Brain microvascular endothelial cell (primary cell): ENCODE measurements at regions not wholly inside any gene's neighbourhood (a gene's known extent, or its start where the extent isn't known, plus 50 kb on each side); places are given as distances from the start of the nearest gene placed in this dataset.

Experiments
- DNase-seq: peaks from one replicate; pipeline ENCODE4 v3.0.0-alpha.2; 2020
- H3K27ac ChIP-seq: fragments of 250-450 bp; sonication (Bioruptor Pico); 2 replicates; pipeline ENCODE4 v1.5.1; 2020; ENCODE audit warnings: mild to moderate bottlenecking, moderate library complexity
- H3K27me3 ChIP-seq: fragments of 250-450 bp; sonication (Bioruptor Pico); replicated peaks from 2 replicates; pipeline ENCODE4 v1.5.1; 2020; ENCODE audit warnings: mild to moderate bottlenecking
- H3K36me3 ChIP-seq: fragments of 250-450 bp; sonication (Bioruptor Pico); replicated peaks from 2 replicates; pipeline ENCODE4 v1.5.1; 2020; ENCODE audit warnings: mild to moderate bottlenecking
- H3K4me3 ChIP-seq: 2 replicates; pipeline ENCODE4 v1.5.1; 2011; ENCODE audit warnings: low read depth, mild to moderate bottlenecking, control low read depth, low read length, moderate library complexity
- in situ Hi-C: cut with HindIII; loops from 2 replicates; pipeline ENCODE4 v1.10.0; 2017; ENCODE audit warnings: low sequenced_read_pairs, low pct_ligation_motif_present
- TF ChIP-seq, protein P1 (sequence below): IDR thresholded peaks from 2 replicates; pipeline ENCODE4 v1.5.1; 2011; ENCODE audit warnings: low read depth, mild to moderate bottlenecking, moderate library complexity, low read length, control low read depth, inconsistent platforms; ENCODE audit errors: missing control alignments

DNA sequence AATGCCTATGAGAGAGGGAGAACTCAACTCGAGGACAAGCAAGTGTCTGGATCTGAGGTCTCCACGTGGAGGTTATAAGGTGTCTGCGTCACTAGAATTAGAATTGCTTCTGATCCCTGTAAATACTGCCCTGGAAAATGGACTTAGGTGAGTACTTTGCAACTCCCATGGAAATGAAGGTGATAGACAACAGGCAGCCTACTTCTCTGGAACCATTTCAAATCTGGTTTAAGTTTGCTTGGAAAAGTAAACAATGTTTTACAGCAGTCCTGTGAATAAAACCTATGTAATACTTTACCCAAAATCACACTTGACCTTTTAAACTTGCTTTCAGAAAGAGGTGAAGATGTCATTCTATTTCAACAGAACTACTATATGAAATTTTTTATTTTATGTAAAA, 70.1 kb upstream of the TENT5A start:
- Histone ChIP-seq H3K27me3 (no peaks in the 10 kb centered on the region), H3K27ac (no peak overlapping the region), H3K36me3 (no peaks in the 10 kb centered on the region), H3K4me3 (no peak overlapping the region)
- in situ Hi-C loops = no loop called here
- DNase-seq = no peak
- TF ChIP-seq, protein P1, sequence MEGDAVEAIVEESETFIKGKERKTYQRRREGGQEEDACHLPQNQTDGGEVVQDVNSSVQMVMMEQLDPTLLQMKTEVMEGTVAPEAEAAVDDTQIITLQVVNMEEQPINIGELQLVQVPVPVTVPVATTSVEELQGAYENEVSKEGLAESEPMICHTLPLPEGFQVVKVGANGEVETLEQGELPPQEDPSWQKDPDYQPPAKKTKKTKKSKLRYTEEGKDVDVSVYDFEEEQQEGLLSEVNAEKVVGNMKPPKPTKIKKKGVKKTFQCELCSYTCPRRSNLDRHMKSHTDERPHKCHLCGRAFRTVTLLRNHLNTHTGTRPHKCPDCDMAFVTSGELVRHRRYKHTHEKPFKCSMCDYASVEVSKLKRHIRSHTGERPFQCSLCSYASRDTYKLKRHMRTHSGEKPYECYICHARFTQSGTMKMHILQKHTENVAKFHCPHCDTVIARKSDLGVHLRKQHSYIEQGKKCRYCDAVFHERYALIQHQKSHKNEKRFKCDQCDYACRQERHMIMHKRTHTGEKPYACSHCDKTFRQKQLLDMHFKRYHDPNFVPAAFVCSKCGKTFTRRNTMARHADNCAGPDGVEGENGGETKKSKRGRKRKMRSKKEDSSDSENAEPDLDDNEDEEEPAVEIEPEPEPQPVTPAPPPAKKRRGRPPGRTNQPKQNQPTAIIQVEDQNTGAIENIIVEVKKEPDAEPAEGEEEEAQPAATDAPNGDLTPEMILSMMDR = no peak

DNA sequence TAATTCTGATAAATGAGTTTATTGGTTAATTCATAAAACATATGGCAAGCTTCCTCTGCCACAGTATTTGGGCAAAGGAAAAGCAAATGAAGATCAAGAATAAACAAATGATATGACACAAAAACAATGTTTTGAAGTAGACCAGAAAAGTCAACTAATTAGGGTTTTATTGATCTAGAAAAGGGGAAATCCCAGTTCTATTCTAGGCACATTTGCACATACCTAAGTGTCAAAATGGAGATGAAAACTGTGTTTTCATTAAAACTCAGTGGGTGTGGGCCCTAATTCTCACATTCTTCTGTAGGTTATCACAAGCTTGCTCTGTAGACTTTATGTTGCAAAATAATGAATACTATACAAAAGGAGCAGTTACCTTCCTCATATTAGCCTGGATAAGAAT, 69.0 kb upstream of the TENT5A start:
- H3K4me3 ChIP-seq = no peak overlapping the region
- no peak for DNase-seq
- no peaks in the 10 kb centered on the region for H3K36me3 ChIP-seq
- TF ChIP-seq, protein P1 = no peak
- in situ Hi-C loops = no loop called here
- H3K27ac ChIP-seq = no peak overlapping the region
- H3K27me3 ChIP-seq = no peaks in the 10 kb centered on the region

DNA sequence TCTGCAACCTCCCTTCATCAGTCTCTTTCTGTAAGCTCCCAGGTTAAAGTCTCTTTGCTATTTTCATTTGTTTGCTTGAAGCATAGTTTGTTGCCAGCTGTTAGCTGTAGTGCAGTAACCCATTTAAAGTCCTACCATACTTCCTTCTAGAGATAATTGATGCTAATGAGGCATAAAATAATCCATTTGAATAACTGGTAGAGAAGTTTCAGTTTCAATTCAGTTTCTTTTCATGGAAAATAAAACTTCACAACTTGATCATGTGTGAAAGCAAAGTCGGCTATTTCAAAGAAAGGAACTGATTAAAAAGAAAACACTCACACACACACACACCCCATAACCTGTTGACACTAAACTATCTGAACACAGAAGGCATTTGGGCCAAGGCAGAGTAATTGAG, 68.5 kb upstream of the TENT5A start:
- H3K27me3 ChIP-seq = no peaks in the 10 kb centered on the region
- no peaks in the 10 kb centered on the region for H3K36me3 ChIP-seq
- TF ChIP-seq, protein P1 = no peak
- H3K4me3 ChIP-seq = no peak overlapping the region
- no peak overlapping the region for H3K27ac ChIP-seq
- DNase-seq = no peak
- in situ Hi-C loops = no loop called here

DNA sequence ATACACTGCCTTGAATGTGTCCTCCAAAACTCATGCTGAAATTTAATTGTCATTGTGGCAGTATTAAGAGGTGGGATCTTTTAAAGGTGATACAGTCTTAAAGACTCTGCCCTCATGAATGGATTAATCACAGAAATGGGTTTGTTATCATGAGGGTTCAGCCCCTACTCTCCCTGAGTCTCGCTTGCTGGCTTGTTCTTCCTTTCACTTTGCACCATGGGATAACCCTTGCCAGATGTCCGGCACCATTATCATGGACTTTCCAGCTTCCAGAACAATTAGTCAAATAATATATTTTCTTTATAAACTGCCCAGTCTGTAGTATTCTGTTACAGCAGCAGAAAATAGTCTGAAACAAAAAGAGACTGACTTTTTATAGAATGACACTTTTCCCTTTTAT, 67.9 kb upstream of the TENT5A start:
- no peak overlapping the region for H3K27ac ChIP-seq
- DNase-seq = no peak
- H3K4me3 ChIP-seq = no peak overlapping the region
- no peaks in the 10 kb centered on the region for H3K36me3 ChIP-seq
- TF ChIP-seq, protein P1 = no peak
- no peaks in the 10 kb centered on the region for H3K27me3 ChIP-seq
- in situ Hi-C loops = no loop called here

DNA sequence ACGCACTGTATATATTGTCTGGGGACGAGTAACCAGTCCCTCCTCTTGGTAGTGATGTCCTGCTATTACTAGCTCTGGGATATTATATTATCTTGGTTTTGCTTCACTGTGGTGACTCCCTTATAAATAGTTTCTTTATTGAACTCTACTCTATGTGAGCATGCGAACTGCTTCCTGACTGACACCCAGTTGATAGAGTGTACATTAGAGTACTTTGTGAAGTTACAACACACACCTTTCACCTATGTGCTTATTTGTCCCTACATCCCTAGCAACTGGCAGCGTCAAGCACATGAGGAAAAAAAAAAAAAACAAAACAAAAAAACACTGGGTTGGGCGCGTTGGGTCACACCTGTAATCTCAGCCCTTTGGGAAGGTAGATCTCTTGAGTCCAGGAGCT, 67.3 kb upstream of the TENT5A start:
- TF ChIP-seq, protein P1 = no peak
- in situ Hi-C loops = no loop called here
- Histone ChIP-seq H3K4me3 (no peak overlapping the region), H3K27me3 (no peaks in the 10 kb centered on the region), H3K36me3 (no peaks in the 10 kb centered on the region), H3K27ac (no peak overlapping the region)
- no peak for DNase-seq

DNA sequence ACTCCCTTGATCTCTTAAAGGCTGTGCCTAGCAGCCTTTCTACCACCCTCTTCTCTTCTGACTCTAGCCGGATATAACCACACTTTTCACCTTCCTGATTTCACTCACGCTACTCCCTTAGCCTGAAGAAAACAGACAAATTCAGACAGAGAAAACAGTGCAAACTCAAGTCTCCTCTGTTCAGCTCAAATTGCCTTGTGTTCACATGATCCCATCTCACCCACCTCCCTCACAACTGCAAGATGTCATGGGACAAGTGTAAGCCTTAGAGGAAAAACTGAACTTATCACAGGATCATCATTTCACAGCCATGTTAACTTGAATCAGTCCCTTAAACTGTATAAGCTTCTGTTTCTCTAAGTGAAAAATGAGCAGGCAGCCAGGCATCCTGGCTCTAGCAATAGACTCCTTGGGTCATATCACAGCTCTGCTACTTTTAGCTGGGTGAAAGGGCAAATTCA, 66.5 kb upstream of the TENT5A start:
- Histone ChIP-seq H3K36me3 (no peaks in the 10 kb centered on the region), H3K27me3 (no peaks in the 10 kb centered on the region), H3K4me3 (no peak overlapping the region), H3K27ac (no peak overlapping the region)
- no peak for DNase-seq
- TF ChIP-seq, protein P1 = no peak
- in situ Hi-C loops = no loop called here
